ENCODE measurements at regions not wholly inside any gene's neighbourhood (a gene's known extent, or its start where the extent isn't known, plus 50 kb on each side); places are given as distances from the start of the nearest gene placed in this dataset.

- no peak for TF ChIP-seq CTCF (IDR thresholded peaks at IDR 0.05)
- no peak for TF ChIP-seq EZH2 (IDR thresholded peaks at IDR 0.05; ENCODE audit: borderline replicate concordance, insufficient read depth, low read depth, low read length, poor library complexity, severe bottlenecking)
Measured at GRCh38 chr2:66771359-66771976, 336.5 kb downstream of the MEIS1 start.
